Stimulated activated CD4-positive, alpha-beta T cell treated with anti-CD3 and anti-CD28 coated beads, Interleukin-4, amount 100 ng/mL, for 24 hours (primary cell): ENCODE measurements at regions not wholly inside any gene's neighbourhood (a gene's known extent, or its start where the extent isn't known, plus 50 kb on each side); places are given as distances from the start of the nearest gene placed in this dataset.

Source experiments
- DNase-seq: peaks from one replicate; pipeline ENCODE4 v3.0.0-alpha.2; 2020

DNA sequence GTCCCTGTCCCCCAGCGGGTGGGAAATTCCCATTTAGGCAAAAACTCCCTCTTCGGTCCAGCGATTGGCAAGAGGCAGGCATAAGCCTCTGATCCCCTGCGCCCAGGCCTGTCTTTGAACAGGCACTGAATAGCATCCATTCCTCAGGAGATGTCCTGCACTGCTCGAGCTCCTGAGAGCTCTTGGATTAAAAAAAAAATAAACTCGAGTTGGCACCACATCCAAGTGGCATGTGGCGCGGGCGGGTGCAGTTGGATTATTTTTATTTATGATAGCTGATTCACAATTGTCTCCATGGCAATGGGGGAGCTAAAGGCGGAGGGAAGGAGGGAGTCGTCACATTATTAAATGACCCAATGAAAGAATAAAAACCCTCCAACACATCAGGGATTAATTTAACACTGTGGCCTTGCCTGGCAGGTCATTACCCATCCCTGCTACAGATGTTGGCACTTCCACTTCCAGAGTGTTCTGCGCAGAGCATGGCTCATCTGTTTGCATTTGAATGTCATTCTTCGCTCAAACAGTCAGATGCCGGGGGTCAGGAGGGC, 207.2 kb downstream of the AACS start:
- DNase-seq = no peak

DNA sequence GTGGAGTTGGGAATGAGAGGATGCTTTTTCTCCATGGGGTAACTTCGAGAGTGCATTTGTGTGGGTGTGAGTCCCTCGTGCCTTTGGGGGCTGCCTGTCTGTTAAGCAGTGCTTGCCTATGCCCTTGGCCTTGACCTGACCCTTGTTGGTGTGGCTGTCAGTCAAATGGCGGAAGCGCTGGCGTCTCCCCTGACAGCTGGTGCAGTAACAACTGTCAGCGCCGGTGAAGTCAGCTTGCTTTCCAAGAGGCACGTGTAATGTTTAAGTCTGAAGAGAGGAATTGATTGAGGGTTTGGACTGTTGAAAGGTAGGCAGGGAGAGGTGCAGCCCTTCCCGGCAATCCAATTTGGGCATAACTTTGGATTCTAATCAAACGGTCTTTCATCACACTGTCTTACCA, 211.3 kb downstream of the AACS start:
- no peak for DNase-seq

DNA sequence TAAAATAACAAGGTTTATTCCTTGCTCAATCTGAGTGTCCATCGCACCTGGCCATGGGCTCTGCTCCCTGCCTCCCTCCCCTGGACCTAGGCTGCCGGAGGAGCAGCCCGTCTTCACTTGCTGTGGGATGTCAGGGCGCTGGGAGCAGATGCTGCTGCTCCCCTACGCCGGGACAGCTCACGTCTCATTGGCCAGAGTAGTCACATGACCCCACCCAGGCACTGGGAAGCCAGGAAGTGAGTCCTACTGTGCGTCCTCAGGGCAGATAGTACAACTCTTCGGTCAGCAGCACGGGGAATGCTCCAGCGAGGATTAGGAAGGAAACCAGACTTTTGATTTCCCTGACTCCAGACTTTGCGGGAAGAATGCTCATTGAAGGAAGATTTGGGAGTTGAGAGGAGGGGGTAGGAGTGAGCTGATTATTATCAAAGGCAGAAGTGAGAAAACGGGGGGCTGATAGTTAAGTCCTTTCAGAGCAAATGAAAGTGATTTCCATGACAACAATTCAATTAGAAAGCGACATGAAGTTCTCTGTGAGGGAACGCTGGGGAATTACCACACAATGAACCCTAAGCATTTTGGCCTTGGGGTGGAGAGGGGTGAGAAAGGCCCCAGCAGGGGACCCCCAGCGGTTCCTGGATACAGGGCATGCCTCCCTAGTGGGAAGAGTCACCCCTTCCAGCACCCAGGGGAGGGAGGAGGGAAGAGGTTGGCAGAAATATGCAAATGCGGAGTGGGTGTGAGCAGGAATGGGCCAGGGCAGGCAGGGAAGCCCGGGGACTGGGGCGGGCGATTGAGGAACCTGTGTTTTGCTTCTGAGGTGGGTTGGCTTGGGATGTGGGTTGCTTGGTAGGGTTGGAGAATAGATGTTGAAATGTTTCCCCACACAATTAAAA, 215.5 kb downstream of the AACS start:
- no peak for DNase-seq

DNA sequence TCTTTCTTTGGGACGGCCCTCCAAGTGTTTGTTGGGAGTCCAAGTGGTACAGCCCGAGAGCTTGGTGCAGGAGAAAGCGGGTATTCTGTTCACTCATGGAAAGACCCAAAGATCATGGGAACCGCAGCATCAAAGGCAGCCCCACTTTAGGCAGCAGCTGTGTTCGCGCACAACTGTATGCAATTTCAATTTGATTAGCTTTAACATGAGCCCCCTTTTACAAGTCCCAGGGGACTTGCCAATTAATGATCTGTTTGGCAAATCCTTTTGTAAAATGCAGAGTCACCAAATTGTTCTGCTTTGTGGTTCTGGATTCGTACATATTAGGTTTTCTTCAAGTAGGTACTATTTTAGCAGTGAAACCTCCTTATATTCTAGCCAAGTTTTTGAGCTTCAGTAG, 217.7 kb downstream of the AACS start:
- DNase-seq = no peak

DNA sequence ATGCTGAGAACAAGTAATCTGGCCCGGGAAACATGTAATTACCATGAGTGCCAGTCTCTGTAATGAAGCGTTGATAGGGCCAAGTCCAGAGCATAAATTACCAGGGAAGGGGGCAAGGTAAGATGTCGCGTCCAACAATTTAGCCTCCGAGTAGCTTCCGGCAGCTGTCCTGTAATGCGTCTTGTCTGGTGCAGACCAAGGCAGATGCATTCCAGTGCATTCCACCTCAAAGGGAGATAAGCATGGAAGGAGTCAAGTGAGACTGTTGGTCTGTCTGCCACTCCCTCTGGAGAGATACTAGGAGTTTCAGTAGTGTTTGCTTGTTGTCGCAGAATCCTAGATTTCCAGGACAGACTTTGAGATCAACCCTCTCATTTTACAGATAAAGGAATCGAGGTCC, 218.3 kb downstream of the AACS start:
- no peak for DNase-seq

DNA sequence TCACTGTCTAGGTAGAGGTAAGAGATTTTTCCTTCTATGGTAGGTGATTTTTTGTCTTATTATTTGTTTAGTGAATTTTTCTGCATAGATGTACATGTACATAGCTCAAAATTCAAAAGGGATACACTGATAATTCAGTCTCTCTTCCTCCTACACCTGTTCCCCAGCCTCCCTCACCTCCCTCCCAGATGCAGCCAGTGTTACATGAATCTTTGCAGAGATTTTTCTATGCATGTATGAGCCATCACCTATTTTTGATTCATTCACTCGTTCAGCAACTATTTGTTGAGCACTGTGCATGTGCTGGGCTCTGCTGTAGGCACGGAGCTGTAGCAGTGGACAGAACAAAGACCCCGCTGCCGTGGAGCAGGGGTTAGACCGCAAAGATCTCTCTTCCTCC, 218.9 kb downstream of the AACS start:
- no peak for DNase-seq

DNA sequence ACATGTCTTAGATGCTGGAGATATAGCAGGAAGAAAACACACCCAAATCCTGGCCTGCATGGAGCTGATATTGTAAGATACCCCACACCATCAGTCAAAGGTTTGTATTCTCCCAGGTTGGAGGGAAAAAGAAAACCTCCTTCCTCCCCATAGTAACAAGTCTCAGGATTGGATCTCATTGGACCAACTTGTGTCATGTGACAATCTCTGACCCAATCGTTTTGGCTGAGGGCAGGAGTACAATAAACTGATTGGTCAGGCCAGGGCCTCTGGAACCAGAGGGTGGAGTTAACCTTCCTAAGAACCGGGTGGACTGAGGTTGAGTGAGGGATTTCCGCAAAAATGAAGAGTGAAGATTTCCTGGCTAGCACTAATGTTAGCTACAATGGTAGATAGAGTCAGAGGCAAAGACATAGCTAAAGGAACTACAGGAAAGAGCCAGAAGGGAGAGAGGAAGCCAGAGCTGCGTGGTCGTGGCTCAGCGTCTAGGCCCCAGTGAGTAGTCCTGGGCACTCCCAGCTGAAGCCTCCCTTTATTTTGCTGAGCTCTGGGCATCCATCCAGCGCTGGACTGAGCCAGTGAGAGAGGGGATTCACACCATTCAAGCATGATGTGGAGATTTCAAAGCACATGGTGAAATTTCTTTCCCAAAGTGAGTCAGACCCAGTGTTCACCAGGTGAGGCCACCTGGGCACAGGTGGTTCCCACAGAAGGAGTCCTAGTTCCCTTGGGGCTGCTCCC, 219.9 kb downstream of the AACS start:
- no peak for DNase-seq

DNA sequence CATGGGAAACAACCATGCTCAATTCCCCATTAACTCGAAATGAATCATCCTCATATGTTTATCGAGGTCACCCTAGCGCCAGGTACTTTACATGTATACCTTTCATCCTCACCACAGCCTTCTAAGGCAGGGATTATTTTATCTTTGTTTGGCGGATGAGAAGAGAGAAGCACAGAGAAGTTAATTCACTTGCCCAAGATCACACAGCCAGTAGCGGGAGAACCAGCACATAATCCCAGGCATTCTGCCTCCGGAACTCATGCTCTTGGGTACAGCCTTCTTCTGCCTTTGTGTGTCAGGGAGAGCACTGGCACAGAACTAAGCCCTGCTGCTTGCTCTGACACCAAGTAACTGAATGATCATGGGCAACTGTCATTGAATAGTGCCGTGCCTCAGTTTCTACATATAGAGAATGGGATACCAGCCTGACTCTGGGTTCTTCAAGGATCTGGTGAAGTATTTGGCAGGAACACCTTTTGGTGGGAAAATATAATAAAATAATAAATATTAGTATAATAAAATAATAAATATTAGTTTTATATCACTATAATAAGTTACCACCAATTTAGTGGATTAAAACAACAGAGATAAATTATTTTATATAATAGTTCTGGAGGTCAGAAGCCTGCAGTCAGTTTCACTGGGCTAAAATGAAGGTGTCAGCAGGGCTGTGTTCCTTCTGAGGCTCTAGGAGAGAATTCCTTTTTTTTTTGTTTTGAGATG, 220.9 kb downstream of the AACS start:
- DNase-seq = no peak

DNA sequence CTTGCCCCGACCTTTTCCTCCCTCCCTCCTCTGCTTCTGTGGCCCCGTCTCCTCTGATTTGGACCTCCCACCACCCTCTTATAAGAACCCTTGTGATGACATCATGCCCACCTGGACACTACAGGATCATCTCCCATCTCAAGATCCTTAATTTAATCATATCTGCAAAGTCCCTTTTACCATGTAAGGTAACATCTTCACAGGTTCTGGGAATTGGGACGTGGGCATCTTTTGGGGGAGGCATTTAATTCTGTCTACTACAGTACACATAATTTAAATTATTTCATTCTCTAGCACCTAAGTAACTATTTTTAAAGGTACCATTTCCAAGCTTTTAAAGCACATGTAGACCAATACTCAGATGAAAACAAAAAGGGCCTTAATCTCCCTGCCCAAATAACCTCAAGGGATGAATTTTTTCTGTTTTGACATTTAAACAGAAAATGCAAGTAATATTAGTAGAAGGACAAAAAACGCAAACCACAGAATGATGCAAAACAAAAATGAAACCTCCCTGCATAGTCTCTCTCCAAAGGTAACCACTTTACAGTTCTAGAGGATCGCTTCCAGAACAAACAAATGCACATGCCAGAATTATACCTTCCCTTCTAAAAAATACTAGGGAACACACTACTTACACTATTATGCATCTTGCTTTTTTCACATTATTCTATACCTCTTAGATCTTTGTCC, 222.1 kb downstream of the AACS start:
- no peak for DNase-seq

DNA sequence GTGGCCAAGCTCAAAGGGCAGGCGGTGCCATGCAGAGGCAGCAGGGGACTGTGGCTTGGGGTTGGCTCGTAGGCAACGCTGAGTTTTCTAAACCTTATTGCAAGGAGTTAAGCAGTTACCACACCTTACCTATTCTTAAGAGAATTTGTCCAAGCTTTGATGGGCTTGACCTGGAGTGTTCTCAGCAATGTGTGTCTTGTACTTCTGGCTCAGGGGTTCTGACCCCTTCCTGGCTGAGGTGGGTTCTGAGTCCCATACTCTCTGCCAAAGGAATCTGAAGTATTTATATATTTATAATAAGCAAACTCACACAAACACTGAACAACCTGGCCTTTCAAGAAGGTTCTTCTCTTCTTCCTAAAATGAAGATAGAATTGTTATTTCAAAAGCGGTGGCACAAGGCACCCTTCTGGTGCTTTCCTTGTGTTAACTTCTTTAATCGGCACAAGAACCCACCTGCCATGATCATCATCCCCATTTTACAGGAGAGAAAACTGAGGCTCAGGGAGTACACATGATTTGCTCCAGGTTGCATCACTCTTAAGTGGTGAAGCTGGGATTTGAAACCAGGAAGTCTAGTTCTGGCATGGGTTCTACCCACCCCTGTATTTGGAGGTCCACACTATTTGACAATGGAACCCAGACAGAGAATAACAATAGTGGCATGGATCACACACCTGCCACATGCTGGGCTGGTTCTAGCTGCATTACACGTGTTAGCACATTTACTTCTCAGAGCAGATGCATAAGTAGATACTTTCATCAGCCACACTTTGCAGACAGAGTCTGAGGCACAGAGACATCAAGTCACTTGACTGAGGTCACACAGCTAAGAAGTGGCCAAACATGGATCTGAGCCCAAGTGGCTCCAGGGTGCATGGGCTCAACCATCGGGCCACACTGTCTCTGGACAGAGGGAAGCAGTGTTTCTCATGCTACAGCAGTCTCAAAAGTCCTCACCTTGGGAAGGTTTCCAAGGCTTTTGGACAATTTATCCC, 224.0 kb downstream of the AACS start:
- no peak for DNase-seq

DNA sequence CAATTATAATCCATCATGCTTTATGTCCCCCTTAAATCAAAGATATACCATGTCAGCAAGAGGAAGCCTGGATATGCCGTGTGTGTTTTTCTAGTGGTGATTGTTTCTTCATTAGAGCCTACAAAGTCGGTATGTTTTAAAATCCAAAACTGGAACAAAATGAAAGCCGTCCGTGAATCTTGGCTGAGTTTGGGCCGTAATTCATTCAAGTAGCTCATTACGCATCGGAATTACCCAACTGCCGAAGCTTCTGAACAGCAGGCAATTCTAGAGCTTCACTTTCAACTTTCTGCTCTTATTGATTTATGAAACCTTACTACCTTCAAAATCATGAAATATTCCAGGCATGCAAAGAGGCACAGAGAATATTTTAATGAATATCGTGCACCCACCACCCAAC, 224.7 kb downstream of the AACS start:
- no peak for DNase-seq

DNA sequence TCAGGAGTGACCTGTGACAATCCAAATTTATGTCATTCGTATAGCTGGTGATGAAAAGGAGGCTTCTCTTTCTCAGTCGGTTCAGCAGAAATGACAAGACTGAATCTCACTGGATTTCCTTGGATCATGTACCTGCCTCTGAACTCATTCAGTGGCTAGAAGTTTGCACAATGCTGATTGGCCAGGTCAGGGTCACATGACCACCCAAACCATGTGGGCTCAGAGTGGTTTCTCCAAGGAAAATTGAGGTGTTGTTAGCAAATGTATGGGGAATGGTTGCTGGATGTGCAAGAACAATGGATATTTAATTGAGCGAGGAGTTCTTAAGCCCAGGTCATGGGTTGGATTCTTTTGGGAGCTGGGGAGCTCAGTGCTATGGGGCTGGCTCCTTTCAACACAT, 227.5 kb downstream of the AACS start:
- no peak for DNase-seq

DNA sequence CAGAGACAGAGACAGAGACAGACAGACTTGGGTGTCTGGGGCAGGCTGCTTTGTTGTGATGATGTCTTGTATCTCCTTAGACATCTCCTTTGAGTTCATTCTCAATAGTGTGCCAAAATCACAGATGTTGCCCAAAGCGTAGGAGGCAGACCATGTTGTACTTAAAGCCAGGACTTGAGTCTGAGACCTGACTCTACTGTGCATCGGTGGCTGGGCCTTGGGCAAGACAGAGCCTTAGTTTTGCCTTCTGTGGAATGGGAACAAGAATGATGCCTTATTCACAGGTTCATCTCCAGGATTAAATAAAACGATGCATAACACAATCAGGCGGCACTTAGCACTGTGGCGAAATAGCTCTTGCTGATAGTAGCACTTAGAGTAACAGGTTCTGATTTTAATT, 230.3 kb downstream of the AACS start:
- no peak for DNase-seq

DNA sequence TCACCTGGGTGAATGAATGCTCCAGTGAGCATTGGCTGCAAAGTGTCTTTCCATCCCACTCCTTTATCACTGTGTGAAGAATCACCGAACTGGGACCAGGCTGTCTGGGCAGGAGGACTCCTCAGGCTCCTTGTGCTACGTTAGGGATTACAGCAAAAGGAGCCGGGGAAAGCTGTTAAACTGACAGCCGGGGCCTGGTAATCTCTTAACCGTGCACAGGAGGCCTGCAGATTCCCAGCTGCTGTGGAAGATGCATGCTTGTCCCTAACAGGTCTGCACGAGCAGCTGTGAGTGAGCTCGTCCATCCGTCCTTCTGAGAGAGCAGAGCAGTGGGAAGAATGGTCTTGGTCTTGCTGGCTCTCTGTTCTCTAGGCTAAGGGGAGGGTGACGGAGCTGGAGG, 231.5 kb downstream of the AACS start:
- no peak for DNase-seq

DNA sequence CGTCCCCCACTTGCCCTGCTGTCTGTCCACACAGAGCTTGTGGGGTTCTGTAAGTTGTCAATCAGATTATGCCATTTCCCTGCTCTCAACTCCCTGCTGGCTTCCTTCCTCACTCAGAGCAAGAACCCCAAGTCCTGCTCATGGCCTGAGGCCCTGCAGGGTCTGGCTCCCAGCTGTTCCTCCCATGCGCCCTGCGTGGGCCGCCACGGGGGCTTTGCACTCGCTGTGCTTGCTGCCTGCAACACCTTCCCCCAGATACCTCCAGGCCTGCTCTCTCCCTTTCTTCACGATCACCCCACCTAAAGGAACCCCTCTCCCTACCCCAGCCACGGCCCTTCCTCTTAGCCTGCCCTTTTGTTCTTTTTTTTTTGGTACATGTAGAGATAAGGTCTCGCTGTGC, 234.6 kb downstream of the AACS start:
- no peak for DNase-seq

DNA sequence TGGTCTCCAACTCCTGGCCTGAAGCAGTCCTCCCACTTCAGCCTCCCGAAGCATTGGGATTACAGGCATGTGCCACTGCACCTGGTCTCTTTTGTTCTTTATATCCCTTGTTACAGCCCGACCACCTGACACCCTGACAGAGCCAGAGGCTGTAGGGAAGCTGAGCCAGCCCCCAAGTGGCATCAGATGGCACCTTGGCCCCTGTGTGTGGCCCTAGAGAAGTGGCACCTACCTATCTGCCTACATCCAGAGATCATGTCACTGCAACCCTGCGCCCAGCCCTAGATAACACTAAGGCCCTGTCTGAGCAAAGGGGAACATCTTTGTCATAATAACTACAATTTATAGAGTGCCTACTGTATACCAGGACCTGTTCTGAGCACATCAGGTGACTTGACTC, 235.0 kb downstream of the AACS start:
- DNase-seq = no peak

DNA sequence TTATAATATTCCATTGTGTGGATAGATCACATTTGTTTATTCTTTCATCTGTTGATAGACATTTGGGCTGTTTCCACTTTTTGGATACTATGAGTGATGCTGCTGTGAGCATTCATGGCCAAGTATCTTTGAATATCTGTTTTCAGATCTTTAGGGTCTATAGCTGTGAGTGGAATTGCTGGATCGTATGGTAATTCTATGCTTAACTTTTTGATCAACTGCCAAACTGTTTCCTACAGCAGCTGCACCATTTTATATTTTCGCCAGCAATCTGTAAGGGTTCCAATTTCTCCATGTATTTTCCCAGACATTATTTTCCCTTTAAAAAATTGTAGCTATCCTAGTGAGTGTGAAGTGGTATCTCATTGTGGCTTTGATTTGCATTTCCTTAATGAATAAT, 238.1 kb downstream of the AACS start:
- no peak for DNase-seq

DNA sequence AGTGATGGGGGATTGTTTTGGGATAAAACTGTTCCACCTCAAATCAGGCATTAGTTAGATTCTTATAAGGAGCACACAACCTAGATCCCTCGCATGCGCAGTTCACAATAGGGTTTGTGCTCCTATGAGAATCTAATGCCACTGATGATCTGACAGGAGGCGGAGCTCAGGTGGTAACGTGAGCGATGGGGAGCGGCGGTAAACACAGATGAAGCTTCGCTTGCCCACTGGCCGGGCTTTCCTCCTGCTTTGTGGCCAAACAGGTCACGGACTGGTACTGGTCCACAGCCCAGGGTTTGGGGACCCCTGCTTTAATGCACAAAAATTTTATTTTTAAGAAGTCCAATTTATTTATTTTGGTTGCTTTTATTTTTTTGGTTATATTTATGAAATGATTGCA, 238.8 kb downstream of the AACS start:
- no peak for DNase-seq

DNA sequence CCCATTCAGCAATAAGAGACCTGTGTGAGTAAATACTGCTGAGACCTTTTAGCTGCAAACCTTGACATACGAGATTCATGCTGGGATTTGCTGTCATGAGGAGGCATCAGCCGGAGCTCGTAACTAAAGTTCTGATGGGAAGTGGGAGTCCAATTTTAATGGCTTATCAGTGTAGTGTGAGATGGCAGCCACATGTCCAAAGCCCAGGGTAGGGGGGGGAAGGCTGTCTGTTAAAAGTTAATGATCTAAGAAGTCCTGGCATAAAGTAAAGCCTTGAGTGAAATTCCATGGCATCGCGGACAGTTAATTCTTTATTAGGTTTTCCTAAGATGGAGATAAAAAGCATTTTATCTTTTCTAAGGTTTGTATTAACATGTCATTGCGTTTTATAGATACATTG, 240.0 kb downstream of the AACS start:
- no peak for DNase-seq

DNA sequence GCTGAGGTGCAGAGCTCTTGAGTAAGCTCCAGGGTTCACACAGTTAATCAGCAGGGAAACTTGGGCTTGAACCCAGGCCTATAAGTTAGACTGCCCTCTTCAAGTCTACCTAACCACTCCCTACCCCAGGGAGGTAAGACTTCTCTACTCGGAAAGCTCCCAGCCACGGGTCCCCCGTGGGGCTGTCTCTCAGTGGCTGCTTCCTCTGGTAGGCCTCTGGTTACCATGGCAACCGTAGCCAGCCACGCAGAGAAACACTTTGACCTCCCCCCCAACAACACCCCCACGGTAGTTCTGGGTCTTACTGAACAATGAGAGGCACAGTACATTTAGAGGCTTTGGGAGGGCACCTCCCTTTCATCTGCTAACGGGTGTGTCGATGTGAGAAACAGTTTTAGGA, 245.2 kb downstream of the AACS start:
- DNase-seq = no peak

DNA sequence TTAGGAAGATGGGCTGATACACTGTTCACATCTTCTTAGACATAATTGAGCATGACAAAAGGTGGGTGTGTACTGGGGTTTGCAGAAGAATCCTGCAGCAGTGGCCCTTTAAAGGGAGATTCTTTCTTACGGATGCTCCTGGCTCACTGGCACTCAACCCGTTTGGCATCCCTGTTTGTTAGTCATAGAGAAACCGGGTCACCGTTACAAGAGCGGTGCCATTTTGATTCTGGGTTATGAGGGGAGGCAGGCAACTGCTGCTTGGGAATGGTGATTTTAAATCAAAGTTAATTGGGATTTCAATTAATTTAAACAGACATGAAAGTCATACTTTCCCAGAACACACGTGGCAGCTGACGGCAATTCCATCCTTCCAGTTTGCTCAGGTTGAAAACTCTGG, 245.8 kb downstream of the AACS start:
- DNase-seq = no peak

DNA sequence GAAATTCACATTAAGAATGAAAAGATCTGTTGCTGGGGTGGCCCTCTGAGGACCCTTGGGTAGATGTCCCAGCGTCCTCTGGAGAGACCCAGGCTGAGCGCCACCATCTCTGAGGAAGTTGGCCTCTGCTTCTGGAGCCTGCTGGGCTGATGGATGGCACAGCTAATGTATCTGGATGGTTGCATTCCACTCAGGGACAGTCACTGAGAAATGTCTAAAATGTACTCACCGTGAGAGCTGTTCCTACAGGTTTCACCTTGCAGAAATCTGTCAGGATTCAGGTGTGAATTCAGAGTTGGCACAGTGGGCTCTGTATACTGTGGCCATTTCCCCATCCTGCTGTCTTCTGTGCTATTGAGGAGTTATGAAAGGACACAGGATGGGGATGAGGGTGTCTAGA, 247.2 kb downstream of the AACS start:
- DNase-seq = no peak
